NCI-H82 (cell line): ENCODE measurements at regions not wholly inside any gene's neighbourhood (a gene's known extent, or its start where the extent isn't known, plus 50 kb on each side); places are given as distances from the start of the nearest gene placed in this dataset.

Experiments
- DNase-seq: peaks from one replicate; lab custom pipeline; 2025; lab: John Stamatoyannopoulos, UW

DNA sequence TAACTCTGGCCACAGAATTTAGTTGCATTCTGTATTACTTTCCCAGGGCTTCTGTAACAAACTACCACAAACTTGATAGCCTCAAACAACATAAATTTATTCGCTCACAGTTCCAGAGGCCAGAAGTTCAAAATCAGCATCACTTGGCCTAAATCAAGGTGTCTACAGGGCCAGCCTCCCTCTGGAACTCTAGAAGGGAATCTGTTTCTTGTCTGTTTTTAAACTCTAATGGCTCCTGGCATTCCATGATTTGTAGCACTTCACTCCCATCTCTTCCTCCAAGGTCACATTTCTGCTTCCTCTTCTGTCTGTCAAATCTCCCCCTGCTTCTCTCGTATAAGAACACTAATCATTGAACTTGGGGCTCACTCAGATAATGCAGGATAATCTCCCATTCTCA lies 151.9 kb upstream of the ARPP21 start:
- no peak for DNase-seq

DNA sequence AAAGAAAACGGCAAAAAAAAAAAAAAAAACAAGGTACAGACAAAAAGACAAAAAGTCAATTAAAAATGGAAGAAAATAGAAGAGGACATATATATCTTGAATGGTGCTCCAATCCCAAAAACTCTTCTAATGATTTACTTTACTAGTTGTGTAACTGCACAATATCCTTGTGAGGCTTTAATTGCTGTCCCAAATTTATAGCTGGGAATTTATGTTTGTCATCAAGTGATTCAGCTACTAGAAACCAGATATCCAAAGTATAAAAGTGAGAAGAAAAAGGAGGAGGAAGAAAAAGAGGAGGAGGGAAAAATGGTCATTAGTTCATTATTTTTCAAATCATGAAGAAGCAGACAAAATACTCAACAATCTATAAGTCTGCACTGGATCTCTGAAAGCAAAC lies 150.8 kb upstream of the ARPP21 start:
- DNase-seq = no peak

DNA sequence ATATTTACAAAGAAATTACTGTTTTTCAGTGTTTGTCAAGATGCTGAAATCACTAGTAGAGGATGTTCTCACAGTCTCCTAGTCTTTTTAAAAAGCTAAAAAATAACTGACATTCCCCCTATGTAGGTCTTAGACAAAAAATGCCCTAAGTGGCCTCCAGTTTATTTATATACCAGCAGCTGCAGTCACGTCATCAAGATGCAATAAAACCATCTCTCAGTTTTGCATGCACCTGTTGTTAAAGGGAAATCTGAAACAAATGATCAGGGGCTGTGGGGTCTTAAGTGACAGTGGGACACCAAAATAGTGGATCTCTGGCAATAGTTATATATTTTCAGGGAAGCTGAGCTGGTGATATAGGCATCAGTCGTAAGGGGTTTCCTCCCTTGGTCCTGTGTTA lies 146.5 kb upstream of the ARPP21 start:
- DNase-seq = no peak

DNA sequence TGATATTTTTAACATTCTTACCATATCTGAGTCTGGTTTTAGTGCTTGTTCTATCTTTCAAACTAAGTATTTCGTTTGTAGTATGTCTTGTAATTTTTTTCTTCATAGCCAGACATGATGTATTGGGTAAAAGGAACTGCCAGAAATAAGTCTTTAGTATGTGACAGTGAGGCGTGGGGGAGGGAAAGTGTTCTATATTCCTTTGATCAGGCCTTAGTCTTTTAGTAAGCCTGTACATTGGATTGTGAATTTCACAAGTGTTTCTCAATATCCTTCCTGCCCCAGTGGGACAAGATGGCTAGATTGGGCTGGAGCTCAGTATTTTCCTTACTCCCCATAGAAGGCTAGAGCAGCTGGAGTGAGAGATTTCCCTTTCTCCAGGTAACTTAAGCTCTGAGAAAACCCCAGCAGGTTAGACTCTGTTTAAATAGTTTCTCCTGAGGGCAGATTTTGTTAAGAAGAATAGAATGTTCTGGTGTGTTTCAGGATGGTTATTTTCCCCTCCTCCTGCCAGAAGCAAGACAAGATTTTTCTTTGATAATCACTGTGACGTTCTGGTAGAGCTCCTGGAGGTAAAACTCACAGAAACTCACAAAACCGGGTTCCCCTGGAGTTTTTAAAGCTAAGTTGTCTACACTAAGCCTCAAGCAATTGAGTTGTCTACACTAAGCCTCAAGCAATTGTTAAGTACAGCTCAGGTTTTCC lies 140.7 kb upstream of the ARPP21 start:
- no peak for DNase-seq

DNA sequence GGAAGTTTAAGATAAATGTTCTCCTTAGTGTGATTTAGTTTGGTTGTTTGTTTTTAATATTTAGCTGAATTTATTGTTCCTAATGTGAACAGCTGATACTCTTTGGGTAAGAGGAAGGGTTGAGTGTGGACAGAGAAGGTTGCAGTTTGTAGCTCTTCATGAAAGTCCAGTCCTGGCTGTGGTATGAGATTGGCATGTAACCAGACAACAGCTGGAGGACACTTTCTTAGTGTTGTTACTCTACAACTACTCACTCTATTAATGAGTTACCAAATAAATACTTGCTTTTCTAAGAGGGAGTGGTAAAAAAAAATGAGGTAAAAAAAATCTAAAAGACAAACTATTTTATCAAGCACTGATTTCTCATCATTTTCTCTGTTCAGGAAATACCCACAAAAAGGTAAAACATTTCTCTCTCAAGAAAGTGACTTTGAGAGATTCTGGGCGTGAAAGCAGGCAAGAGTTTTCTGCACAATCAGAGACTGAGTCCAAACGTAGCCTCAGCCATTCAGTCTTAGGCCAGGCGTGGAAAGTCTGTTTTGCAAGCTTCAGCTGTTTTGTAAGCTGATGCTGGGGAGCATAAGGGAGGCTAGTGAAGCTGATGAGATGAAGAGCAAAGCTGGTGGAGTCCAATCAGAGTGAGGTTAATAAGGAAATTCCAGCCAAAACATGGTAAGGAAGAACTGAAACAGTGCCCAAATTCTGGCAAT lies 138.5 kb upstream of the ARPP21 start:
- no peak for DNase-seq

DNA sequence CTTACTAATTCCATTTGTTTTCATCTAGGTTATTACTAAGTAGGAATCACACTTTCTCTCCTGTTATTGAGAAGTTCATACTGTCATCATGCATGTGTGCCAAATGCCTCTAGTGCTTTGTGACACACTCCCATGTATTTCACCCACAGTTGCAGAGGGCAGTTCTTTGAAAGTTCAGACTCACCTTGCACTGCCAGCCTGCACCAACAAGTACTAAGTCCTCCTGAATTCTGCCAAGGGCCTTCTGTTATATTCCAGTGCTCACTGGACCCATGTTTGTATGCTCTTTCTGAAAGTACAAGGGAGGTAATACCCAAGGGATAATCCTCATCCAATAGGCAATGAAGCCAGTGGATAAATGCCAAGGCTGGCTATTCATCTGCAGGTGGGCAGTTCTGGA lies 136.6 kb upstream of the ARPP21 start:
- DNase-seq = peak; percentile 8

DNA sequence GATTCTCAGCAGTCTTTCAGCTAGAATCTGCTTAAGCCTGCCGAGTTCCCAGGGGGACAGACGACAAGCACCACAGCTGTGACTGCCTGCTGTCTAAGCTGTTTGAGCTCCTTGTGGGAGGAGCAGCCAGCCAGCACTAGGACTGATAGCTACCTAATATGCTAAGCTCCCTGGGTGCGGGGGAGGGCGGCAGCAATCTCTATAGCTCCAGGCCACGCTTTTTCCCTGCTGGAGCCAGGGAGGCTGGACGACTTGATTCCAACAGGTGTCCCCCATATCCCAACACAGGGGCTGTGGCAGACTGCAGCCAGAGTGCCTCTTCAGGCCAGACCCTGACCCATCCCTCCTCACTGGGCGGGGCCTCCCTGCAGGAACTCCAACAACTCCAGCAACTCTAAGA lies 134.1 kb upstream of the ARPP21 start:
- peak; percentile 99 for DNase-seq

DNA sequence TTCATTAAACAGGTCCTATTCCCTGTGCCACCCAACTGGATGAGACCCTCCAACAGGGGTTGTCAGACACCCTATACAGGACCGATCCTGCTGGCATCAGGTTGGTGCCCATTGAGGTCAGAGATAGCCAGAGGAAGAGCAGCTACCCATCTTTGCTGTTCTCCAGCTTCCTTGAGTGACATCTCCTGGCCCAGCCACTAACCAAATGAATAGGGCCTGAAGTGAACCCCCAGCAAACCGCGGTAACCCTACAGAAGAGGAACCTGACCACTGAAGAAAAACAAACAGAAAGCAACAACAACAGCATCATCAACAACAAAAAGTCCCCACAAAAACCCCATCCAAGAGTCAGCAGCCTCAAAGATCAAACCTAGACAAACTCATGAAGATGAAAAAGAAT lies 133.6 kb upstream of the ARPP21 start:
- DNase-seq = no peak

DNA sequence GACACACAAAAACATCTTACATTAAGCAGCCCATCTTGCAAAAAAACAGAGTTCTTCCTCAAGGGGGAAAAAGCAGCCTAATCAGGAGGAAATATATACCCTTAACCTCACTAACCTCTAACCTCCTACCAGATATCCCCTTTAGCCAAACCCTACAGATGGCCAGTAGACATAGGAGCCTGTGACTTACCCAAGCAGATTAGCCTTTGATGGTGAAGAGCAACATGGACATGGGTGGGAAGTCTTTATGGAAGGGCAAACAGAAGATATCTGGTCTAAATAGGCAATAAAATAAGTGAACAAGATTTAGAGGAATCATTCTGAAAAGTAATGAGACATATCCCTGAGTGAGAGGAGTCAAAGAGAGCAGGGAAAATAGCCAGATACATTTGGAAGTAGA lies 119.4 kb upstream of the ARPP21 start:
- no peak for DNase-seq

DNA sequence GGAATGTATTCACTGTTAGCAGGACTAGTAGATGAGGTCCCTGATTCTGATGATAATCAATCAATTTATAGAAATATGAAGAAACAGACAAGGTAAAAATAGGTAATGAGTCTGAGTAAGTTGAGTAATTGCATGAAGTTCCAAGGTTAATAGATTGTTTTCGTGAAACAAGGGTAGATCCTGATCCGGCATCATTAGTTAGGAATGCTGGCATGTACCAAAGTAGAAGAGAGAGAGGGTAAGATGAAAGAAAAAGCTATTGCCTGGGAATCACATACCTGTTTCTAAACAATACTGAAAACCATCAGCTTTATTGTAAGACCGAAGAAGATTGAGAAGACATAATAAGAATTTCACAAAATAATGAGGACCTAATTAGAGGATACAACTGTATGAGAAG lies 118.1 kb upstream of the ARPP21 start:
- DNase-seq = no peak

DNA sequence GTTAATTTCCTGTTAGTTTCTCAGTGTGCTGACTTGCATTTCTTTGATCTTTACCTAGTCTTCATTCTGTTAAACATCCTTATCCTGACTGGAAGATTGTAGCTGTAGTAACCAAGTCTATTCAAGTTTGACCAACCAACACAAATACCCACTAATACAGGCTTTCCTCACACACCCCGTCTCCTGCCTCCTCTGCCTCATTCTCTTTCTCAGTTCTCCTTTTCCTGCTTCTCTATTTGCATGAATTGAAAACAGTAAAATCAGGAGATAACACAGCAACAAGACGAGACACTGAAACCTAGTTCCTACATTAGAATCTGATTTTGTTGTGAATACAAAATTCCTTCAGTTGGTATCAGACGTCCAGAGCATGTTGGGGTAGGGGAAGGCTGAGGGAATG lies 116.9 kb upstream of the ARPP21 start:
- DNase-seq = no peak

DNA sequence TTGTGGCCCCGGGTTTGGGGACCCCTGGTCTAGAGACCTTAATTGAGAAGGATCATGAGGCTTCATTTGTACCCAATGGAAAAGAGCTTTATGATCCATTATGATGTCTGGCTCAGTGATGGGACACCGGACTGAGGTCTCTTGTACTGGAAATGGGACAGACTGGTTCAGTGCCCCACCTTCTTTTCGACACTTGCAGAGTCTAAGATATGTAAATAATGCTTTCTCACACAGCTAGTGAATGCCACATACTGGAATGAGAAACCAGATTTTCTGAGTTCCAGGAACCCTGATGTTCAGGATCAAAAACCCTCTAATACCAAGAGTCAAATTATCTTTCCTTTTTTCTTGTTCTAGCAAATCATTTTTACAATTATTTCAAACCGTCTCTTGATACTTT lies 116.3 kb upstream of the ARPP21 start:
- no peak for DNase-seq

DNA sequence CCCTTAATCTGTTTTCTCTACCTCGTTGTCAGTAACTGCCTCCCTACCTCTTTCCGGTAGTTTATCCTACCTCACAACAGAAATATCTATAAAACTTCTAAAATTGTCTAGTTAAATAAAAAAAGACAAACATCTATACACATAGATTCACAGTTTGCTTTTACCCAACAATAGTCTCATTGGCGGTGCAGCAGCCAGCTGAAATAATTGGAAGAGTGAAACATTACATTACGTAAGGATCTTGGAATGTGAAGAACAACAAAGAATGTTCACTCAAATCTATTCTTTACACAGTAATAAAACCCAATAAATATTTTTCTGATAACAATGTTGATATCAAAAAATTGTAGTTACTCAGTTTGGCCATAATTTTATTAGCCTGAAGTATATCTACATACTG lies 115.5 kb upstream of the ARPP21 start:
- no peak for DNase-seq

DNA sequence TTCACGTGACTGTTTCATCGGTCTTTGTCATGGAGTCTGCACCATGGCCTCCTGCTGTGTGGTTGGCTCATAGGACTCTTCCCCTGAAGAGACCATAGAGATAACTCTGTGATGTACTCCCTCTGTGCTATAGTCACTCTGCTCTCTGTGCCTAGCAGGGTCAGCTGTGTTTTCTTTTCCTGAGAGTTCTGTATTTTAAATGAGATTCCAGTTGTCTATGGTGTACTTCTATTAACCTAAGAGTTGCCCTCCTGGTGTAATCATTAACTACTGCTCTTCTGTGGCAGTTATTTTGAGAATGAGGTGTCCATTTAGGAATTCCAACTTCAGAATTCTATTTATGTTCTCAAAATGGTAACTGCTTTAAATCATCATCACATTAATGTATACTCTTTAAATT lies 114.5 kb upstream of the ARPP21 start:
- no peak for DNase-seq

DNA sequence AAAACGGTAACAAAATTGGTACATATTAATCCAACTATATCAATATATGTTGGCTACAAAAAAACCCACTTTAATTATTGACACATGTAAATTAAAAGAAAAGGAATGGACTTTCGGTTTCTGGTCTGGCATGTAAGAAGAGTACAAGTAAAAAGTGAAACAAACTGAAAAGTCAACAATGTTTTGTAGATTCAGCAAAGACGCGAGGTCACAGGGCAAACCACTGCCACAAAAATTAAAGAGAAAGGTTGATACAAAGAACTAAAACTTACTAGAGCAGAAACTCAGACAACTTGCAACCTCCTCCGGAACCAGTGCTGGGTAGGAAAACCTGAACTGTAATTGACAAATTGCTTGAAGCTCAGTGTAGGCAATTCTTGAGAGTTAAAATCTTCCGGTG lies 110.6 kb upstream of the ARPP21 start:
- no peak for DNase-seq

DNA sequence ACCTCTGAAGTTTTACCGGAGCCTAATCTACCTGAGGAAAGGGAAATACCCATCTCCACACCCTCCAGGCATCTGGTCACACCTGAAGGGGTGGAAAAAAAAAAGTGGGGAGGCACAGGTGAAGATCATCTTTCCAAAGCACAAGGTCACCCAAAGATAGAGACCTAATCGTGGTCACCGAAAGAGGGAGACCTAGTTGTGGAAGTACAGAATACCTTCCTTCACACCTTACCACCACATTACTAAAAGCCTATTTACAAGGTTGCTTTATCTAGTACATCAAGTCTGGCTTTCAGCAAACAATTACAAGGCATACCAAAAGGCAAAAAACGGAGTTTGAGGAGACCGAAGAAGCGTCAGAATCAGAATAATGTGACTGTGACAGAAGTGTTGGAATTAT lies 110.0 kb upstream of the ARPP21 start:
- no peak for DNase-seq

DNA sequence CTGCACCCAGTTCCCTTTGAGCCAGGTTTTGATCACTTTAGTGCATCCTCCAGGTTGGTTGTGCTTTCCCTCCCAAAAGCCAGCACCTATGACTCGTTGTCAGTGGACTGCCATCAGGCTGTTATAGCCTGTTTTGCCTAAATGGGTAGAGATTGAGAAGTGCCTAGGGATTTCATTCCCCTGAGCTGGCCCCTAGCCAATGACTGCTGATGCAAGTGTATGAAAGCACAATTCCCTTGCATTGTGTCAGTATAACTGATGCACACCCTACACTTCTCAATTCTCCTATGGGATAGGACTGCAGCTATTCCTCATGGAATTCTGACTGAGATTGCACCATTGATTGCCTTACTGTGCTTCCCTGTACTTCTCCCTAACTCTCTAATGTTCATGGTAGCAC lies 102.1 kb upstream of the ARPP21 start:
- DNase-seq = no peak

DNA sequence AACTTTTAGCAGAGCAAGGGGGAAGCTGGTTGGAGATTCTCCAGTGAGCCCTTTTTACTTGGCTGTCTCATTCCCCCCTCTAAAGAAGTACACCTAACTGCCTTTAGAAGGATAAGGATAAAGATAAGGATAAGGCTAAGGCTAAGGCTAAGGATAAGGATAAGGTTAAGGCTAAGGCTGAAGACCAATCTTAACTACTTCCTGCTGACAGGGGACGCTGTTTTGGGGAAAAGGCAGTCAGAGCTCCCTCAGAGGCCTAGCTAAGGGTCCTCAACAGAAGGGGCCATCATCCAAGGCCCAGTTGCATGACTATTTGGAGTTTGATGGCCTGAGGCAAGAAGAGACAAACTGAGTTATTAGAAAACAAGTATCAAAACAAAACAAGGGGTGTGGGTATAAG lies 94.3 kb upstream of the ARPP21 start:
- DNase-seq = peak; percentile 57

DNA sequence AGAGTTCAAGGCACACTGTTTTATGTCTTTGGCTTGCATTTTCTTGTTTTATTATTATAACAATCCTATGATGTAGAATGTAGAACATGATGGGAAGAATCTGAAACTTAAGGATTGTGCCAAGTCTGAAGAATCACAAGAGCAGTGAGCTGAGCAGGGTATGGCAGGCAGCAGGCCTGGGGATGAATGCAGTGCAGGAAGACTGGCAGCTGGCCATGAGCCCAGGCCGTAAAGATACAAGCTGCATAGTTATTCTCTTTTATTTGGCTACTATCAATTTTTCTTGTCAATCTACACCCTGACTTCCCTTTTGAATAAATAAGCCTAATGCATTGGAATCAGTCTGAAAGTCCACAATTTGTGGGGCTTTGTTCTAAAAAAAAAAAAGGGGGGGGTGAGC lies 89.6 kb upstream of the ARPP21 start:
- DNase-seq = no peak

DNA sequence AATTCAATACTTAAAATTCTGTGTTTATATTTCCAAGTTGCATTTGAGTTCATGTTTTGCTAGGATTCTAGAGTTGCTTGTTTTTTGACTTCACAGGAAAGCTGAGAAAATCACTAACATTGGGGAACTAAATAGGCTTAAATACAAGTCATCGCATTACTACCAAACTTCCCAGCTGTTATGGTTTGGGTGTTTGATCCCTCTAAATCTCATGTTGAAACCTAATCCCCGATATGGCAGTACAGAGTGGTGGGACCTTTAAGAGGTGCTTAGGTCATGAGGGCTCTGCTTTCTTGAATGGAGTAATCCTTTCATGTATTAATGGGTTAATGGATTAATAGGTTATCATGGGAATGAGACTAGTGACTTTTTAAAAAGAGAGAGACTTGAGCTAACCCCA lies 77.2 kb upstream of the ARPP21 start:
- DNase-seq = peak; percentile 96

DNA sequence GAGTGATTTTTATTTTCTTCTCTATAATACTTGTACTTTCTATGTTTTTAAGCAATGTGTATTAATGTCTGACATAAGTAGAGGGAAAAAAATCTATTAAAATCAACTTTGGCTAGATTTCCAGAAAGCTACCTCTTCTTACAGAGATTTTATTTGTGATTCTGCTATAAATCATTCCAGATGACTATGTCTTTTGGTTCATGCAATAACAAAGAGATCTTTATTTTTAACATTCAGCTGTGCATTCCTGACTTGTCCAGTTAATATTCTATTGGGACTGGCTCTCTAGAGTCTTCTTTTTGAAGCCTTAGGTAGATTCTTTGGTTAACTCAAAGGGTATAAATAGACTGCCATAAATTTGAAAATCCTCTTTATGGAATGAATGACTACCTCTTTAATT lies 74.3 kb upstream of the ARPP21 start:
- DNase-seq = no peak
